ENCODE measurements at regions not wholly inside any gene's neighbourhood (a gene's known extent, or its start where the extent isn't known, plus 50 kb on each side); places are given as distances from the start of the nearest gene placed in this dataset.

DNA sequence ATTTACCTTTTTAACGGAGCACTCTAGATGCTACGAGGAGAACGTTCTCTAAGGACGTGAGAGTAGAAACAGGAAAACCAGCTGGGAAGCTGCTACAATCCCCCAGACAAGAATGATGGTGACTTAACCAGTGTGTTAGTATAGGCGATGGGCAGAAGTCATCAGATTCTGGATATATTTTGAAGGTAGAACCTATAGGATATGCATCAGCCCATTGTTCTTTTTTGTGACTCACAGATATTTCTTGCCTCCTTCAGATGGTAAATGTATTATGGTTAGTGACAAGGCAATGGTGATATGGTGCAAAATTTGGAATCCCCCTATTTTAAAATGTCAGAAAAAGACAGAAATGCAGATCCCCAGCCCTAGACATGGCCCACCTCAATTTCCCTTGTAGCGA lies 258.2 kb downstream of the PHLDA1 start:
- DNase-seq (no peak), ATAC-seq (no peak)
- Histone ChIP-seq H3K36me3 (no peaks in the 10 kb centered on the region), H3K4me1 (no peaks in the 10 kb centered on the region), H3K27me3 (no peaks in the 10 kb centered on the region), H3K4me3 (no peak overlapping the region), H3K9me3 (no peaks in the 10 kb centered on the region), H3K27ac (no peak overlapping the region)
- 89 to 96% (median 93%) methylated on average over 6 of the region's 6 CpGs for WGBS, 4 donors
- TF ChIP-seq, protein P1, sequence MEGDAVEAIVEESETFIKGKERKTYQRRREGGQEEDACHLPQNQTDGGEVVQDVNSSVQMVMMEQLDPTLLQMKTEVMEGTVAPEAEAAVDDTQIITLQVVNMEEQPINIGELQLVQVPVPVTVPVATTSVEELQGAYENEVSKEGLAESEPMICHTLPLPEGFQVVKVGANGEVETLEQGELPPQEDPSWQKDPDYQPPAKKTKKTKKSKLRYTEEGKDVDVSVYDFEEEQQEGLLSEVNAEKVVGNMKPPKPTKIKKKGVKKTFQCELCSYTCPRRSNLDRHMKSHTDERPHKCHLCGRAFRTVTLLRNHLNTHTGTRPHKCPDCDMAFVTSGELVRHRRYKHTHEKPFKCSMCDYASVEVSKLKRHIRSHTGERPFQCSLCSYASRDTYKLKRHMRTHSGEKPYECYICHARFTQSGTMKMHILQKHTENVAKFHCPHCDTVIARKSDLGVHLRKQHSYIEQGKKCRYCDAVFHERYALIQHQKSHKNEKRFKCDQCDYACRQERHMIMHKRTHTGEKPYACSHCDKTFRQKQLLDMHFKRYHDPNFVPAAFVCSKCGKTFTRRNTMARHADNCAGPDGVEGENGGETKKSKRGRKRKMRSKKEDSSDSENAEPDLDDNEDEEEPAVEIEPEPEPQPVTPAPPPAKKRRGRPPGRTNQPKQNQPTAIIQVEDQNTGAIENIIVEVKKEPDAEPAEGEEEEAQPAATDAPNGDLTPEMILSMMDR (IDR thresholded peaks at IDR 0.05) = no peak
- TF ChIP-seq POLR2A (IDR thresholded peaks at IDR 0.05) = no peak
- intact Hi-C loops (cut with DNase I) = no loop called here

DNA sequence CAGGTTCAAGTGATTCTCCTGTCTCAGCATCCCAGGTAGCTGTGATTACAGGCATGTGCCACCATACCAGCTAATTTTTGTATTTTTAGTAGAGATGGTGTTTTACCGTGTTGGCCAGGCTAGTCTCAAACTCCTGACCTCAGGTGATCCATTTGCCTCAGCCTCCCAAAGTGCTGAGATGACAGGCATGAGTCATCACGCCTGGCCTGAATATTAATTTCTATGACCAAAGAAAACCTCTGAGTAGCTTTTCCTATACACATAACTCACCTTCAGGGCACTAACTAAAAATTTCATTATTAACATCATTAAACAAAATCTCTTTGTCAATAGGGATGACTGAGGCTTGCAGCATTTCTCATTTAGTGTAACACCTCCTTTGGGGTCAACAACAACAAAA lies 259.6 kb upstream of the KRR1 start:
- TF ChIP-seq POLR2A (IDR thresholded peaks at IDR 0.05) = no peak

DNA sequence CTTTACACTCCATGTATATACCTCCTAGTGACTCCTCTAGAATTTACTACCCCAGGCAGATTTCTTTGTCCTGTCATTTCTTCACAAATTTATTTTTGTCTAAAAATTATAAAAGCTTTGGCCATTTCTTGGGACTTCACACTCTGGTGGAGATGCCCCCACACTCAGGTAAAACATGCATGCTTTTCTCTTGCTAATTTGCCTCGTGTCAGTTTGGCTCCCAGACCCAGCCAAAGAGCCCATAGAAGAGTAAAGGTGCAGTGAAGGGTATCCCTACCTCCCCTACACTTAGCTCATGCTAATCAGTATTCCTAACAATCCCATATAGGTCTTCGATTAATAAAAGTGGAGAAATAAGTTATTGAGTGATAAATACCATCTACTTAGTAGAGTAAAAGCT lies 256.5 kb upstream of the KRR1 start:
- 70 to 78% (median 74%) methylated on average over 2 of the region's 2 CpGs for WGBS, 4 donors
- ATAC-seq (no peak), DNase-seq (no peak)
- no peak overlapping the region for H3K4me3 ChIP-seq
- H3K27me3 ChIP-seq = no peaks in the 10 kb centered on the region
- H3K4me1 ChIP-seq = no peaks in the 10 kb centered on the region
- H3K36me3 ChIP-seq = no peaks in the 10 kb centered on the region
- TF ChIP-seq POLR2A (IDR thresholded peaks at IDR 0.05) = no peak
- TF ChIP-seq, protein P1 (IDR thresholded peaks at IDR 0.05) = no peak
- no peak overlapping the region for H3K27ac ChIP-seq
- intact Hi-C loops (cut with DNase I) = no loop called here
- H3K9me3 ChIP-seq = no peaks in the 10 kb centered on the region

More for the DNA sequence above, 259.6 kb upstream of the KRR1 start:
- intact Hi-C loops (cut with DNase I) = no loop called here
- Histone ChIP-seq H3K9me3 (no peaks in the 10 kb centered on the region), H3K4me1 (no peaks in the 10 kb centered on the region), H3K4me3 (no peak overlapping the region), H3K27me3 (no peaks in the 10 kb centered on the region), H3K27ac (no peak overlapping the region), H3K36me3 (no peaks in the 10 kb centered on the region)
- WGBS, 4 donors = 96 to 100% (median 98%) methylated on average over 2 of the region's 2 CpGs
- no peak for DNase-seq
- ATAC-seq = no peak

DNA sequence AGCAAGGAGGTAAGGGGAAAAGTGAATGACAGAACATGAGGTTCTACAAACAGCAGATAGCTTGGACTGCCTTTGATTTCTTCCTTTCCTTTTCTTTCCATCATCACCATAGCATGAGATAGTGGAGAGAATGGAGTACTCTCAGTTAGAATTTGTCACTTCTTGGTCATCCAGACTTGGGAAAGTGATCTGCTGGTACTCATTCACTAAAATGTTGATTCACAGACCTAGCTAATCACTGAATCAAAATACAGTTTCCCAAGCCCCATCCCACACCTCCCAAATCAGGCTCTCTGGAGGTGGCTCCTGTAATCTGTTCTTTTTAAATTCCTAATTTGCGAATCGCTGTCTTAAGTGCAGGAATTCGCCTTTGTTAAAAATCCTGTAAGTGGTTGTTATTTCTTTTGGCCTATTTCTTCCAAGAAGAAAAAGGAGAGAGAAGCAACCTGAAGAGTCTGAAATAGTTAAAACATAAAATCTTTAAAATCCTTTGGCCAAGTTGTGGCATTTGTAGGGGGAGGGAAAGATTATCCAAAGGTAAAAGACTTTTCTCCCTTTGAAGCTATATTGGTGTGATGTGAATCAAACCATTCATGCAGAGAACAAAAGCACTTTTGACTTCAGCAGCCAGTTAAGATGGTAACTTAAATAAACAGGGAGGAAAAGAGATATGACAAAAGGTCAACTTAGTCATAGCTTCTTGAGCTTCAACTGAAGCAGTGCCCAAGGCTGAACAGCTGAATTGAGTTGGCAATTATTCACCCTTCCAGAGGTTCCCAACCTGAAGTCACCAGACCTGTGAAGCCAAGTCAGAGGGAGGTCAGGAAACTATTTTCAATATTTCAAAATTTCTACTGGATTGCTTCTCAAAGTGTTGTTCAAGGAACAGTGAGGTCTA lies 255.1 kb upstream of the KRR1 start:
- Histone ChIP-seq H3K4me1 (no peaks in the 10 kb centered on the region), H3K9me3 (no peaks in the 10 kb centered on the region), H3K27me3 (no peaks in the 10 kb centered on the region), H3K4me3 (no peak overlapping the region), H3K36me3 (no peaks in the 10 kb centered on the region), H3K27ac (no peak overlapping the region)
- 92 to 98% (median 95%) methylated on average over 3 of the region's 3 CpGs for WGBS, 4 donors
- ATAC-seq (no peak), DNase-seq (no peak)
- intact Hi-C loops (cut with DNase I) = no loop called here
- TF ChIP-seq, protein P1 (IDR thresholded peaks at IDR 0.05) = no peak
- TF ChIP-seq POLR2A (IDR thresholded peaks at IDR 0.05) = no peak

Measured in heart left ventricle (tissue), 16 donors.